DOHH2 (cell line): ENCODE measurements at regions not wholly inside any gene's neighbourhood (a gene's known extent, or its start where the extent isn't known, plus 50 kb on each side); places are given as distances from the start of the nearest gene placed in this dataset.

Source experiments
- H3F3A ChIP-seq: fragments of 200-600 bp; sonication (generic), shearing (Covaris generic); 2 replicates; pipeline ENCODE4 v1.6.0; 2016; ENCODE audit warnings: antibody characterized with exemption, mild to moderate bottlenecking; ENCODE audit not compliant: control insufficient read depth, insufficient read depth
- H3K27ac ChIP-seq: fragments of 200-600 bp; sonication (generic); 2 replicates; pipeline ENCODE4 v1.5.1; 2014; ENCODE audit warnings: low read depth, mild to moderate bottlenecking, low read length, moderate library complexity
- H3K27me3 ChIP-seq: fragments of 200-600 bp; sonication (generic); 2 replicates; pipeline ENCODE4 v1.6.1; 2014; ENCODE audit warnings: mild to moderate bottlenecking, low read length, mixed read lengths; ENCODE audit not compliant: control insufficient read depth
- H3K36me3 ChIP-seq: fragments of 200-600 bp; sonication (generic); 2 replicates; pipeline ENCODE4 v1.6.1; 2014; ENCODE audit warnings: mild to moderate bottlenecking, low read length, moderate library complexity, mixed read lengths; ENCODE audit not compliant: control insufficient read depth
- H3K4me1 ChIP-seq: fragments of 200-600 bp; sonication (generic); 2 replicates; pipeline ENCODE4 v1.6.1; 2014; ENCODE audit warnings: mild to moderate bottlenecking, low read length, mixed read lengths; ENCODE audit not compliant: control insufficient read depth
- H3K4me2 ChIP-seq: fragments of 200-600 bp; sonication (generic); 2 replicates; pipeline ENCODE4 v1.6.0; 2014; ENCODE audit warnings: mild to moderate bottlenecking, low read length, moderate library complexity
- H3K4me3 ChIP-seq: fragments of 200-600 bp; sonication (generic); 2 replicates; pipeline ENCODE4 v1.5.1; 2014; ENCODE audit warnings: mild to moderate bottlenecking, low read length, mixed read lengths
- H3K79me2 ChIP-seq: fragments of 200-600 bp; sonication (generic); 2 replicates; pipeline ENCODE4 v1.6.1; 2014; ENCODE audit warnings: mild to moderate bottlenecking, low read length, mixed read lengths; ENCODE audit not compliant: control insufficient read depth
- H3K9me2 ChIP-seq: fragments of 200-600 bp; sonication (generic); replicated peaks from 2 replicates; pipeline ENCODE4 v1.6.1; 2014; ENCODE audit warnings: mild to moderate bottlenecking, low read length, mixed read lengths; ENCODE audit not compliant: control insufficient read depth
- H3K9me3 ChIP-seq: fragments of 200-600 bp; sonication (generic); 2 replicates; pipeline ENCODE4 v1.6.1; 2014; ENCODE audit warnings: antibody characterized with exemption, low read length, mixed read lengths; ENCODE audit not compliant: control insufficient read depth, insufficient read depth
- H4K20me1 ChIP-seq: fragments of 200-600 bp; sonication (generic); 2 replicates; pipeline ENCODE4 v1.6.0; 2014; ENCODE audit warnings: low read depth, mild to moderate bottlenecking, antibody characterized with exemption, low read length, moderate library complexity; ENCODE audit not compliant: control insufficient read depth, insufficient read depth
- EZH2phosphoT487 ChIP-seq: fragments of 200-600 bp; sonication (generic); IDR thresholded peaks from 2 replicates; pipeline ENCODE4 v1.6.1; 2017; ENCODE audit warnings: borderline replicate concordance, mild to moderate bottlenecking, antibody characterized with exemption, low read length, moderate library complexity, mixed read lengths
- TF ChIP-seq, protein P1 (sequence below): fragments of 200-600 bp; sonication (generic); IDR thresholded peaks from one replicate; pipeline ENCODE4 v1.5.1; 2014; ENCODE audit warnings: antibody characterized with exemption, mild to moderate bottlenecking, low read depth, low read length; ENCODE audit not compliant: poor library complexity, severe bottlenecking

DNA sequence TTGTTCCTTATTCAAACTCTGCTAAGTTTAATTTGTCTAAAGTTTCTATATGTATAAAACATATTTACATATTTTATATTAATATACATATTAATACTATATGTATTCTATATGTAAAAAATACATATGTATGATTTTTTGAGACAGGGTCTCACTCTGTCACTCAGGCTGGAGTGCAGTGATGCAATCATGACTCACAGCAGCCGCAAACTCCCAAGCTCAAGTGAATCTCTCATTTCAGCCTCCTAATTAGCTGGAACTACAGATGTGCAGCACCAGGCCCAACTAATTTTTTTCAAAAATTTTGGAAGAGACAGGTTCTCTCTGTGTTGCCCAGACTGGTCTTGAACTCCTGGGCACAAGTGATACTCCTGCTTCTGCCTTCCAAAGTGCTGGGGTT is 684.9 kb downstream of the TRAM1L1 start:
- Histone ChIP-seq H3K9me2 (no peaks in the 10 kb centered on the region), H3F3A (no peaks in the 10 kb centered on the region), H4K20me1 (no peaks in the 10 kb centered on the region), H3K27me3 (no peaks in the 10 kb centered on the region), H3K4me1 (no peaks in the 10 kb centered on the region), H3K4me3 (no peak overlapping the region), H3K36me3 (no peaks in the 10 kb centered on the region), H3K9me3 (no peaks in the 10 kb centered on the region), H3K4me2 (no peak overlapping the region), H3K27ac (no peak overlapping the region), H3K79me2 (no peaks in the 10 kb centered on the region)
- TF ChIP-seq, protein P1, sequence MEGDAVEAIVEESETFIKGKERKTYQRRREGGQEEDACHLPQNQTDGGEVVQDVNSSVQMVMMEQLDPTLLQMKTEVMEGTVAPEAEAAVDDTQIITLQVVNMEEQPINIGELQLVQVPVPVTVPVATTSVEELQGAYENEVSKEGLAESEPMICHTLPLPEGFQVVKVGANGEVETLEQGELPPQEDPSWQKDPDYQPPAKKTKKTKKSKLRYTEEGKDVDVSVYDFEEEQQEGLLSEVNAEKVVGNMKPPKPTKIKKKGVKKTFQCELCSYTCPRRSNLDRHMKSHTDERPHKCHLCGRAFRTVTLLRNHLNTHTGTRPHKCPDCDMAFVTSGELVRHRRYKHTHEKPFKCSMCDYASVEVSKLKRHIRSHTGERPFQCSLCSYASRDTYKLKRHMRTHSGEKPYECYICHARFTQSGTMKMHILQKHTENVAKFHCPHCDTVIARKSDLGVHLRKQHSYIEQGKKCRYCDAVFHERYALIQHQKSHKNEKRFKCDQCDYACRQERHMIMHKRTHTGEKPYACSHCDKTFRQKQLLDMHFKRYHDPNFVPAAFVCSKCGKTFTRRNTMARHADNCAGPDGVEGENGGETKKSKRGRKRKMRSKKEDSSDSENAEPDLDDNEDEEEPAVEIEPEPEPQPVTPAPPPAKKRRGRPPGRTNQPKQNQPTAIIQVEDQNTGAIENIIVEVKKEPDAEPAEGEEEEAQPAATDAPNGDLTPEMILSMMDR = no peak
- TF ChIP-seq EZH2phosphoT487 = no peak

DNA sequence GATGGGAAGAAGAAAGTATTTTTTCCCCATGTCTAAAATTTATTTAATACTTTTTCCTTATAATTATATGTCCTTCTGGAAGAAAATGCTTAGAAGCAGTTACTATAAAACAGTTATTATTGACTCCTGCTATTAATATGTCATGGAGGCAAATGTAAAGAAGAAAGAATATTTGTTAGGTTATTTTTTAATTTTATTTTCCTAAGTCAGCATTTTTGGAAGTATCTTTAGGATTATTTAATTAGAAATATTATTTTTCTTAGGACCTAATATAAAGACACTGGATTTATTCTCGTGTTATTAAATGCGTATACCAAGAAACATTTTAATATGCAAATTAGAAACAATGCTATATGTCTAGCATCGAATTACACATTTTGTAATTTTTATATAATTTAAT is 687.7 kb downstream of the TRAM1L1 start:
- Histone ChIP-seq H3K9me2 (no peaks in the 10 kb centered on the region), H3K4me2 (no peak overlapping the region), H3K4me3 (no peak overlapping the region), H3K27ac (no peak overlapping the region), H3K4me1 (no peaks in the 10 kb centered on the region), H3K36me3 (no peaks in the 10 kb centered on the region), H3F3A (no peaks in the 10 kb centered on the region), H3K9me3 (no peaks in the 10 kb centered on the region), H3K27me3 (no peaks in the 10 kb centered on the region), H3K79me2 (no peaks in the 10 kb centered on the region), H4K20me1 (no peaks in the 10 kb centered on the region)
- TF ChIP-seq, protein P1 = no peak
- TF ChIP-seq EZH2phosphoT487 = no peak

DNA sequence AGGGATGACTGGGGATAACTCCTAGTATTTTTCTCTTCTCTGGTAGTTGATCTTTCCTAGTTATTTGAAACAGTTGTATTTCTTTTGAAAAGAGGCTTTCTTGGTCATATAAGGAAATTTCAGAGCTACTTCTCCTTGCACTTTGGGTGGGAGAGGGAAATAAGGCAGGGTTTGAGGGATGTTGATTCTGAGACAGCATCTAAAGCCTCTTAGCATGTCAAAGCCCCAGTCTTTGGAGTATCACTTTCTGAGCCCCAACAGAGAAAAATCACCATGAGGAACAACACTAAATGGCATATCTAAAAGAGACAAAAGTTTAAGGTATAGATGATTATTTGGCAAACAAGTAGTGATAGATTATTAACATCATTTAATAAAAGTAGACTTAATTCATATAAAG is 688.1 kb downstream of the TRAM1L1 start:
- TF ChIP-seq, protein P1 = no peak
- TF ChIP-seq EZH2phosphoT487 = no peak
- H3K4me1 ChIP-seq = no peaks in the 10 kb centered on the region
- no peaks in the 10 kb centered on the region for H3K79me2 ChIP-seq
- no peak overlapping the region for H3K27ac ChIP-seq
- no peaks in the 10 kb centered on the region for H3K36me3 ChIP-seq
- H3F3A ChIP-seq = no peaks in the 10 kb centered on the region
- no peak overlapping the region for H3K4me2 ChIP-seq
- no peaks in the 10 kb centered on the region for H3K27me3 ChIP-seq
- H3K9me3 ChIP-seq = no peaks in the 10 kb centered on the region
- H3K9me2 ChIP-seq = no peaks in the 10 kb centered on the region
- no peak overlapping the region for H3K4me3 ChIP-seq
- H4K20me1 ChIP-seq = no peaks in the 10 kb centered on the region

- Histone ChIP-seq H3K9me3 (no peaks in the 10 kb centered on the region), H3K79me2 (no peaks in the 10 kb centered on the region), H3F3A (no peaks in the 10 kb centered on the region), H3K4me2 (no peak overlapping the region), H3K4me3 (no peak overlapping the region), H3K36me3 (no peaks in the 10 kb centered on the region), H3K4me1 (no peaks in the 10 kb centered on the region), H4K20me1 (no peaks in the 10 kb centered on the region), H3K9me2 (no peaks in the 10 kb centered on the region), H3K27ac (no peak overlapping the region), H3K27me3 (no peaks in the 10 kb centered on the region)
- TF ChIP-seq, protein P1 = no peak
- TF ChIP-seq EZH2phosphoT487 = no peak
Observed at GRCh38 chr4:116395408-116395807, 690.0 kb downstream of the TRAM1L1 start.
